GM23338 (cell line): ENCODE measurements at regions not wholly inside any gene's neighbourhood (a gene's known extent, or its start where the extent isn't known, plus 50 kb on each side); places are given as distances from the start of the nearest gene placed in this dataset.
"Not testable (repeated sequence)": the region's sequence is repeated elsewhere in the genome, so short reads cannot be mapped to it uniquely, and the experiment has no call there.

Experiments used
- ATAC-seq: fragments of 200-7000 bp; cut with Tn5 transposase; 3 replicates; pipeline ENCODE4 v1.9.1; 2020
- DNase-seq: peaks from one replicate; pipeline ENCODE4 v3.0.0-alpha.2; 2015; ENCODE audit warnings: low spot score
- H2AFZ ChIP-seq: fragments of 200-600 bp; sonication (generic); 2 replicates; pipeline ENCODE4 v1.8.0; 2016; ENCODE audit warnings: antibody characterized with exemption, mild to moderate bottlenecking, moderate library complexity
- H3F3A ChIP-seq: fragments of 200-600 bp; sonication (generic); replicated peaks from 2 replicates; pipeline ENCODE4 v1.8.0; 2017; ENCODE audit warnings: antibody characterized with exemption, mixed run types, low read depth
- H3K27ac ChIP-seq: fragments of 200-600 bp; sonication (generic); 2 replicates; pipeline ENCODE4 v1.6.1; 2016; ENCODE audit warnings: low read depth
- H3K27me3 ChIP-seq: fragments of 200-600 bp; sonication (generic); 2 replicates; pipeline ENCODE4 v1.8.0; 2016; ENCODE audit warnings: mild to moderate bottlenecking, mixed run types, moderate library complexity; ENCODE audit not compliant: insufficient read depth
- H3K36me3 ChIP-seq: fragments of 200-600 bp; sonication (generic); 2 replicates; pipeline ENCODE4 v1.8.0; 2016; ENCODE audit warnings: mild to moderate bottlenecking; ENCODE audit not compliant: insufficient read depth
- H3K4me1 ChIP-seq: fragments of 200-600 bp; sonication (generic); 2 replicates; pipeline ENCODE4 v1.8.0; 2016; ENCODE audit warnings: mild to moderate bottlenecking, moderate library complexity; ENCODE audit not compliant: insufficient read depth
- H3K4me2 ChIP-seq: fragments of 200-600 bp; sonication (generic); 2 replicates; pipeline ENCODE4 v1.7.1; 2017; ENCODE audit warnings: mixed run types
- H3K4me3 ChIP-seq: fragments of 200-600 bp; sonication (generic); 2 replicates; pipeline ENCODE4 v1.6.1; 2016; ENCODE audit warnings: mixed run types
- H3K79me2 ChIP-seq: fragments of 200-600 bp; sonication (generic); replicated peaks from 2 replicates; pipeline ENCODE4 v1.8.0; 2017; ENCODE audit warnings: mild to moderate bottlenecking; ENCODE audit not compliant: insufficient read depth
- H3K9me2 ChIP-seq: fragments of 200-600 bp; sonication (generic); 2 replicates; pipeline ENCODE4 v1.8.0; 2017; ENCODE audit not compliant: insufficient read depth
- H4K20me1 ChIP-seq: fragments of 200-600 bp; sonication (generic); replicated peaks from 2 replicates; pipeline ENCODE4 v1.8.0; 2017; ENCODE audit warnings: mild to moderate bottlenecking; ENCODE audit not compliant: insufficient read depth
- H3K27ac Mint-ChIP-seq: 2 replicates; pipeline ENCODE4 v1.8.0; 2020; ENCODE audit warnings: inconsistent platforms, mild to moderate bottlenecking, moderate library complexity, mixed read lengths
- H3K27me3 Mint-ChIP-seq: 3 replicates; pipeline ENCODE4 v1.8.0; 2022; ENCODE audit warnings: low read depth, mild to moderate bottlenecking, moderate library complexity, mixed read lengths, inconsistent platforms; ENCODE audit not compliant: insufficient read depth, poor library complexity
- H3K36me3 Mint-ChIP-seq: 3 replicates; pipeline ENCODE4 v1.8.0; 2021; ENCODE audit warnings: low read depth, mild to moderate bottlenecking, inconsistent platforms, moderate library complexity, mixed read lengths
- H3K4me1 Mint-ChIP-seq: 3 replicates; pipeline ENCODE4 v1.8.0; 2020; ENCODE audit warnings: mild to moderate bottlenecking, inconsistent platforms, mixed read lengths
- H3K4me3 Mint-ChIP-seq: 3 replicates; pipeline ENCODE4 v1.8.0; 2021; ENCODE audit warnings: moderate library complexity, mild to moderate bottlenecking, inconsistent platforms, mixed read lengths
- H3K9me3 Mint-ChIP-seq: 3 replicates; pipeline ENCODE4 v1.8.0; 2020; ENCODE audit warnings: moderate library complexity, mild to moderate bottlenecking, inconsistent platforms, mixed read lengths

DNA sequence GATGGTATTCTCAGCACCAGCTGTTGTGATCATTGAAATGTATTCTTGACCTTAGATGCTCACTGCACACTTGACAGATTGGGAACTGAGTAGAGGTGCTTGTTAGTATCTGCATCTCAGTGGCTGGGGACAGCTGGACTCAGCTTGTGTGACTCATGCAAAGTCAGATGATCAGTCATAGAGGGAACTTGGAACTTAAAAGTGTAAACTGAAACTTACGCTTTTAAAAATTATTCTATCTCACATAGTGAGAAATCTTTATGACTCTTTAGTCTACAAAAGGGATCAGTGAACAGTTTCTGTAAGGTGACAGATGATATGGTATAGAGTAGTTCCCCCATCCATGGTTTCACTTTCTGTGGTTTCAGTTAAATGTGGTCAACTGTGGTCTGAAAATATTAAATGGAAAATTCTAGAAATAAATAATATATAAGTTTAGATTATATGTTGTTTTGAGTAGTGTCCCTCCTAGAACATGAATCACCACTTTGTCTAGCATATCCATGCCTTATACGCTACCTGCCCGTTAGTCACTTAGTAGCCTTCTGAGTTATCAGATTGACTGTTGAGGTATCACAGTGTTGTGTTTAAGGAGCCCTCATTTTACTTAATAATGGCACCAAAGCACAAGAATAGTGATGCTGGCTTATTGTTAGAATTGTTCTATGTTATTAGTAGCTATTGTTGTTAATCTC is 135.6 kb upstream of the ZNF658 start:
- not testable (repeated sequence) for H3K9me3 Mint-ChIP-seq, H3K79me2 ChIP-seq, H3K4me3 ChIP-seq, ATAC-seq, H3K36me3 ChIP-seq, H3K4me2 ChIP-seq, H2AFZ ChIP-seq, H3K27me3 Mint-ChIP-seq, H3K27ac ChIP-seq, H4K20me1 ChIP-seq, H3K9me2 ChIP-seq, H3K27ac Mint-ChIP-seq, DNase-seq, H3K36me3 Mint-ChIP-seq, H3K4me1 Mint-ChIP-seq, H3K4me3 Mint-ChIP-seq, H3K27me3 ChIP-seq, H3F3A ChIP-seq, H3K4me1 ChIP-seq

DNA sequence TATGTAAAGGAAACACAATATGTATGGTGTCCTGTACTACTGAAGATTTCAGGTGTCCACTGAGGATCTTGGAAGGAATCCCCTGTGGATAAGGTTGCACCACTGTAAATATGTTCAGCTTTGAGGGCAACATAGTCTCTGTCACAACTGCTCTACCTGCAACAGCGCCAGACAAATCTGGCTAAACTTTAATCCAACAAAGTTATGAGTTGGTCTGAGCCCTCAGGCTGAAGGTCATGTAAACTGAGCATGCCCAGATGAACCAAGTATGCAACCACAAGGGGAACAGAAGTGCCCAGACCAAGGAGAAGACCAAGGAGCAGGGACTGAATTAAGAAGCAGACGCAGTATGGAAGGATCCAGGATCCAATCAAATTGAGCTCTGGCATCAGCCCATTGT is 135.0 kb upstream of the ZNF658 start:
- not testable (repeated sequence) for H2AFZ ChIP-seq, H3F3A ChIP-seq, H3K36me3 Mint-ChIP-seq, H4K20me1 ChIP-seq, H3K9me2 ChIP-seq, H3K4me1 ChIP-seq, H3K27me3 ChIP-seq, H3K4me2 ChIP-seq, H3K36me3 ChIP-seq, DNase-seq, H3K27ac ChIP-seq, H3K27me3 Mint-ChIP-seq, H3K79me2 ChIP-seq, H3K4me3 ChIP-seq, H3K4me3 Mint-ChIP-seq, H3K9me3 Mint-ChIP-seq, H3K27ac Mint-ChIP-seq, H3K4me1 Mint-ChIP-seq, ATAC-seq

DNA sequence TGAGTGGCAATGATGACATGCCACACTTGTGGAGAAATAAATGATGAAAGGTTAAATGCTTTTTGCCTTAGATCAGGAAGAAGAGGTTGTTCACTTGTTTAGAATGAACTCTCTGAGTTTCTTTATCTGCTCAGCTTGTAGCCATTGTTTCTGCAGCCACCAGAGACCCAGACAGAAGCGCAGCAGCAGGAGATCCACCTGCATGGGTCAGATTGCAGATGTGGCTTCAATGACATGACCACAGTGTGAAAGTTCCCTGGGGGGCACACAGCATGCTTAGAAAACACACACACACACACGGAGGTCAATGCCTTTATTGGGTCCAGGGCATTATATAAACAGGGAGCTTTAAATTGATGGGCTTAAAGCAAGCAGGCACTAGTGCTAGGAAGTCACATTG is 129.0 kb upstream of the ZNF658 start:
- not testable (repeated sequence) for H4K20me1 ChIP-seq, H3K79me2 ChIP-seq, H3K4me3 Mint-ChIP-seq, H3F3A ChIP-seq, DNase-seq, H3K36me3 Mint-ChIP-seq, H3K27ac Mint-ChIP-seq, H3K36me3 ChIP-seq, H3K4me1 ChIP-seq, H3K4me1 Mint-ChIP-seq, H3K9me2 ChIP-seq, H2AFZ ChIP-seq, H3K27me3 ChIP-seq, H3K27ac ChIP-seq, H3K4me3 ChIP-seq, H3K4me2 ChIP-seq, H3K27me3 Mint-ChIP-seq
- peak; percentile 93 for ATAC-seq
- peaks cover 10% of the 10 kb centered on the region for H3K9me3 Mint-ChIP-seq

DNA sequence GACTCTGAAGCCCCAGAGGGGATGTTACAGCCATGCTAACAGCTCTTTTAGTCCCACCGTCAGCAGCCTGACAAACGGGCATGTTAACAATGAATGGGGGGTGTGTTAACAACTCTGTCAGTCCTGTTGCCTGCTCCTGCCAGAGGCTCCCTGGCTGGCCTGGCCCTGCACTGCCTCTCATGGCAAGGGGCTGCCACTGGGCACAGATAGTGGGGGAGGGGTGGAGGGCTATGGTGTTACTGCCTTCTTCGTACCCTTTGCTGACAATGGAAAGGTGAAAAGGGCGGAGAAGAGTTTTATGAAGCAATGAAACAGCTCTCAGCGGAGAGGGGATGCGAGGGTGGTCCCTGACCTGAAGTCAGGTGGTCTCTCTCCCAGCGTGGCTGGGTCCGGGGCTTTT is 125.9 kb upstream of the ZNF658 start:
- not testable (repeated sequence) for H4K20me1 ChIP-seq, H3K36me3 Mint-ChIP-seq, H3K4me2 ChIP-seq

DNA sequence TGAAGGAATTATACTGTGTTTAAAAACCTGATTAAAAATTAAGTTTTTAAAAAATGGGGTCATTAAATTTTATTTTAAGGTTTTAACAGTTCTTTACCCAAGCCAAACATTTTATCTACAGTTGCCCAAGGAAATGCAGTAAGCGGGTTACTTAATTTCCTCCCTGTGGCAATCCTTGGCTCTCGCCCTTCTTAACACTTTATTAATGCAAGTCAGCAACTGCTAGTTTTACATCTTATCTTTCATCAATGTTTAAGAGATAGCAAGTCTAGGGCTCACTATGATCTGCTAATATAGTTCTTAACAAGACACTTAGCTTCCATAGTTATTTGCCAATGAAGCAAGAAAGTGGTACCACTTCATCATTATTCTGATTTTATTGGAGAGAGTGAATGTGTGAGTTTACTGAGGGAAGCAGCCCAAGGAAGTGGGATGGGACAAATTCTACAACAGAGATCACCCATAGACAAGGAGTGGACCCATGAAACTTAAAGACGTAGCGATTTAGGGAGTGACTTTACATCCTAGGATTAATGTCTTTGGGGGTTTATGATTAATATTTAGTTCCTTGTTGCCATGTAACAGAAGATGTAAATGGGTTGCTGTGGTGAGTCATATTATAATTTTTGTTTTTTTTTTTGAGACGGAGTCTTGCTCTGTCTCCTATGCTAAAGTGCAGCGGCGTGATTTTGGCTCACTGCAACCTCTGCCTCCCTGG is 120.4 kb upstream of the ZNF658 start:
- H4K20me1 ChIP-seq, H3K79me2 ChIP-seq, H3K36me3 ChIP-seq, H3K9me2 ChIP-seq, H3K4me3 Mint-ChIP-seq, H3K36me3 Mint-ChIP-seq, H3K27ac ChIP-seq, H3K27ac Mint-ChIP-seq, H3K9me3 Mint-ChIP-seq, H3K4me3 ChIP-seq, H3K4me1 ChIP-seq, DNase-seq, H3K4me2 ChIP-seq, H3K27me3 Mint-ChIP-seq, ATAC-seq, H3F3A ChIP-seq, H2AFZ ChIP-seq, H3K27me3 ChIP-seq: not testable (repeated sequence)
- peaks cover 10% of the 10 kb centered on the region for H3K4me1 Mint-ChIP-seq

More for the DNA sequence above, 125.9 kb upstream of the ZNF658 start:
- H3K9me3 Mint-ChIP-seq = peaks cover 10% of the 10 kb centered on the region
- not testable (repeated sequence) for H3K4me1 Mint-ChIP-seq, DNase-seq, H3K27me3 ChIP-seq, H3K27ac Mint-ChIP-seq, ATAC-seq, H3K27ac ChIP-seq, H2AFZ ChIP-seq, H3K9me2 ChIP-seq, H3K4me3 ChIP-seq, H3K27me3 Mint-ChIP-seq, H3K4me3 Mint-ChIP-seq, H3F3A ChIP-seq, H3K4me1 ChIP-seq, H3K36me3 ChIP-seq, H3K79me2 ChIP-seq

DNA sequence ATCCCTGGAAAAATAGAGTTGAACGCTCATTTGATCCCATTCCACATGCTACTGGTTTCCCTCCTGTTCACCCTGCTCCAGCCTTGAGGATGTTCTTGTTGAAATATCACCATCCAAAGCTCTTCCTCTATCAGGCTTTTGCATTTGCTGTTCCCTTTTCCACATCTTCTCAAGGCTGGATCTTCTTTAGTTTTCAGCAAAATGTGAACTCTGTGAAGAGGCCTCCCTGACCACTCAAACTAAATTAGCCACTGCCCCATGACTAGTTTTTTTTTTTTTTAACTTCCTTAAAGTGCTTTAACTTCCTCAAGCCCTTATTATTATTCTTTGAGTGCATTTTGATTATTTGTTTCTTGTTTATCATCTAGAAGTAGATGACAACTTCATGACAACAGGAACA is 119.3 kb upstream of the ZNF658 start:
- not testable (repeated sequence) for DNase-seq, H3K27me3 ChIP-seq, H2AFZ ChIP-seq, H3K36me3 Mint-ChIP-seq, H3K9me2 ChIP-seq, H3K27ac ChIP-seq, H3K27ac Mint-ChIP-seq, H3K79me2 ChIP-seq, H3K4me2 ChIP-seq, H3K9me3 Mint-ChIP-seq, H3K27me3 Mint-ChIP-seq, H3K36me3 ChIP-seq, H3K4me3 Mint-ChIP-seq, ATAC-seq, H4K20me1 ChIP-seq, H3K4me1 ChIP-seq, H3K4me3 ChIP-seq, H3F3A ChIP-seq
- H3K4me1 Mint-ChIP-seq = peaks cover 10% of the 10 kb centered on the region
